HepG2 (cell line): ENCODE measurements at regions not wholly inside any gene's neighbourhood (a gene's known extent, or its start where the extent isn't known, plus 50 kb on each side); places are given as distances from the start of the nearest gene placed in this dataset.

Experiments used
- ATAC-seq: fragments of 200-7000 bp; cut with Tn5 transposase; 3 replicates; pipeline ENCODE4 v1.9.1; 2020; ENCODE audit warnings: mild to moderate bottlenecking, moderate library complexity
- BruUV-seq: library from RNA; stranded (reverse); fragments of 400-500 nt; replicated peaks from 2 replicates; lab custom pipeline; 2021; lab: Mats Ljungman, UMichigan
- CTCF ChIA-PET: fragments of 300-600 bp; formaldehyde crosslinking; extraction: SDS; loops from one replicate; lab custom pipeline; 2021; ENCODE audit warnings: low total read pairs, inconsistent platforms, low intra/inter-chr PET ratio; lab: Yijun Ruan, JAX
- POLR2A ChIA-PET: fragments of 350-600 bp; sonication (Branson Sonifier 250); formaldehyde crosslinking; loops from one replicate; lab custom pipeline; 2020; ENCODE audit warnings: antibody characterized with exemption, inconsistent platforms; lab: Yijun Ruan, JAX
- DNase-seq: peaks from one replicate; pipeline ENCODE4 v3.0.0-alpha.2; 2015; ENCODE audit warnings: low spot score
- FAIRE-seq: peaks from 3 replicates; lab custom pipeline; 2011; peaks lifted over from hg19 to GRCh38; lab: Jason Lieb, UNC
- H2AFZ ChIP-seq: one replicate; pipeline ENCODE4 v1.6.1; 2011; ENCODE audit warnings: low read length, inconsistent platforms
- H3K27ac ChIP-seq: fragments of 300-600 bp; 3 replicates; pipeline ENCODE4 v1.8.0; 2011; ENCODE audit warnings: mixed run types, mild to moderate bottlenecking, mixed read lengths, low read length, inconsistent platforms; ENCODE audit not compliant: insufficient read depth; ENCODE audit errors: extremely low read length
- H3K27me3 ChIP-seq, 2 experiments: fragments of 200-600 bp in 1 of 2; 2 replicates in 1 of 2; 3 replicates in 1 of 2; pipeline versions ENCODE4 v1.6.0 to v1.8.0; 2011; ENCODE audit warnings: low read length in 2 of 2, mild to moderate bottlenecking in 2 of 2, moderate library complexity in 2 of 2, inconsistent platforms in 1 of 2; ENCODE audit not compliant: insufficient read depth in 2 of 2, control insufficient read depth in 1 of 2
- H3K36me3 ChIP-seq, 2 experiments: fragments of 200-600 bp in 1 of 2; replicated peaks in 1 of 2; 2 replicates in 1 of 2; 3 replicates in 1 of 2; pipeline versions ENCODE4 v1.5.1 to v1.8.0; 2011; ENCODE audit warnings: low read length in 2 of 2, inconsistent platforms in 1 of 2; ENCODE audit not compliant: insufficient read depth in 2 of 2, control insufficient read depth in 1 of 2
- H3K4me1 ChIP-seq: 2 replicates; pipeline ENCODE4 v1.5.1; 2012; ENCODE audit warnings: low read length, inconsistent platforms; ENCODE audit not compliant: insufficient read depth
- H3K4me2 ChIP-seq: 2 replicates; pipeline ENCODE4 v1.6.0; 2011; ENCODE audit warnings: low read depth, low read length, inconsistent platforms
- H3K4me3 ChIP-seq, 3 experiments: fragments of 200-600 bp in 1 of 3; sonication (generic), shearing (Covaris generic) in 1 of 3; replicated peaks in 1 of 3; 2 replicates each; pipeline ENCODE4 v1.5.1; 2011 to 2016; ENCODE audit warnings: low read length in 3 of 3, inconsistent platforms in 2 of 3, low read depth in 2 of 3, mild to moderate bottlenecking in 2 of 3, control low read depth in 1 of 3, mixed read lengths in 1 of 3; ENCODE audit not compliant: insufficient read depth in 1 of 3
- H3K79me2 ChIP-seq: one replicate; pipeline ENCODE4 v1.6.1; 2011; ENCODE audit warnings: low read length, inconsistent platforms; ENCODE audit not compliant: insufficient read depth
- H3K9ac ChIP-seq: 2 replicates; pipeline ENCODE4 v1.6.0; 2011; ENCODE audit warnings: mild to moderate bottlenecking, low read depth, low read length, inconsistent platforms; ENCODE audit not compliant: insufficient read depth
- H3K9me3 ChIP-seq: 2 replicates; pipeline ENCODE4 v1.5.1; 2012; ENCODE audit warnings: mild to moderate bottlenecking, low read length
- H4K20me1 ChIP-seq: 2 replicates; pipeline ENCODE4 v1.6.0; 2011; ENCODE audit warnings: inconsistent platforms, mild to moderate bottlenecking, low read length, moderate library complexity; ENCODE audit not compliant: insufficient read depth
- SMC3 ChIP-seq: IDR thresholded peaks from 2 replicates; pipeline ENCODE4 v1.6.1; 2011; ENCODE audit warnings: low read length, improper control_type of control experiment
- STAG1 ChIP-seq: sonication (generic); formaldehyde crosslinking; IDR thresholded peaks from 2 replicates; pipeline ENCODE4 v1.4.0; 2020; ENCODE audit warnings: missing genetic modification reagents
- ZNF326 ChIP-seq: sonication (generic); formaldehyde crosslinking; IDR thresholded peaks from 2 replicates; pipeline ENCODE4 v1.4.0; 2020; ENCODE audit warnings: missing genetic modification reagents, borderline replicate concordance
- ZNF615 ChIP-seq: sonication (generic); formaldehyde crosslinking; IDR thresholded peaks from 2 replicates; pipeline ENCODE4 v1.5.0; 2020; ENCODE audit warnings: mild to moderate bottlenecking, missing genetic modification reagents, borderline replicate concordance
- WGBS: methylation state at CpG from one replicate; pipeline ENCODE4 v1.1.6; 2017; ENCODE audit warnings: low lambda C conversion rate; 5-methylcytosine and 5-hydroxymethylcytosine counted together
- in situ Hi-C: cut with HindIII; loops from 2 replicates; pipeline ENCODE4 v1.10.0; 2017; ENCODE audit warnings: low pct_unique_long_range_greater_than_20kb; ENCODE audit not compliant: extremely low pct_ligation_motif_present
- intact Hi-C: fragments of 100-400 bp; cut with micrococcal nuclease; formaldehyde crosslinking; loops from one replicate; pipeline ENCODE4 v1.10.0; 2022; ENCODE audit not compliant: unreplicated experiment
- TF ChIP-seq, protein P1 (sequence below): sonication (generic); formaldehyde crosslinking; IDR thresholded peaks from 2 replicates; pipeline ENCODE4 v1.5.0; 2020; ENCODE audit warnings: mild to moderate bottlenecking, missing genetic modification reagents, moderate library complexity
- TF ChIP-seq, protein P2 (sequence below): sonication (generic); formaldehyde crosslinking; IDR thresholded peaks from 2 replicates; pipeline ENCODE4 v1.4.0; 2020; ENCODE audit warnings: missing genetic modification reagents, borderline replicate concordance
- TF ChIP-seq, protein P3 (sequence below): IDR thresholded peaks from 2 replicates; pipeline ENCODE4 v1.6.1; 2012; ENCODE audit warnings: low read depth, low read length, improper control_type of control experiment

DNA sequence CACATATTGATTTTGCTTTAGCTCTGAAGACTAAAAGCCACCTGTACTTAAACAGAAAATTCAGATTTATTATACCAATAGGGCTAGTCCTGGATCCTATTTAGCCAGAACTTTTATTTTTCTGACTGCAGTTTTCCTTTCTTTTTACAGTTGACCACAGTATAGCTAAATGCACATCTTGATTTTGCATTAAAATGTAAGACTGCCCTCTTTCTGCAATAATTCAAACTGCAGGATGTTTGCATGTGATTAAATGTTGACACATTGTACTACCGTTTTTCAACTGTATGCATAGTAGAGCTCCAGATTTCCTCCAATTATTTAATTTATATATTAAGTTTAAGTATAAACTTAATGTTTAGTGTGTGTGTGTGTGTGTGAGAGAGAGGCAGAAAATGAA is 1262.9 kb downstream of the SUCLG1 start:
- no peaks in the 10 kb centered on the region for H3K79me2 ChIP-seq
- 0% methylated on average over 1 of the region's 1 CpG for WGBS
- H3K9ac ChIP-seq: no peak overlapping the region
- no peaks in the 10 kb centered on the region for H3K36me3 ChIP-seq
- peak; percentile 58; the same call in 1 of the 3 replicates for ATAC-seq
- no peak overlapping the region for H3K4me2 ChIP-seq
- TF ChIP-seq, protein P1, sequence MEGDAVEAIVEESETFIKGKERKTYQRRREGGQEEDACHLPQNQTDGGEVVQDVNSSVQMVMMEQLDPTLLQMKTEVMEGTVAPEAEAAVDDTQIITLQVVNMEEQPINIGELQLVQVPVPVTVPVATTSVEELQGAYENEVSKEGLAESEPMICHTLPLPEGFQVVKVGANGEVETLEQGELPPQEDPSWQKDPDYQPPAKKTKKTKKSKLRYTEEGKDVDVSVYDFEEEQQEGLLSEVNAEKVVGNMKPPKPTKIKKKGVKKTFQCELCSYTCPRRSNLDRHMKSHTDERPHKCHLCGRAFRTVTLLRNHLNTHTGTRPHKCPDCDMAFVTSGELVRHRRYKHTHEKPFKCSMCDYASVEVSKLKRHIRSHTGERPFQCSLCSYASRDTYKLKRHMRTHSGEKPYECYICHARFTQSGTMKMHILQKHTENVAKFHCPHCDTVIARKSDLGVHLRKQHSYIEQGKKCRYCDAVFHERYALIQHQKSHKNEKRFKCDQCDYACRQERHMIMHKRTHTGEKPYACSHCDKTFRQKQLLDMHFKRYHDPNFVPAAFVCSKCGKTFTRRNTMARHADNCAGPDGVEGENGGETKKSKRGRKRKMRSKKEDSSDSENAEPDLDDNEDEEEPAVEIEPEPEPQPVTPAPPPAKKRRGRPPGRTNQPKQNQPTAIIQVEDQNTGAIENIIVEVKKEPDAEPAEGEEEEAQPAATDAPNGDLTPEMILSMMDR: peak; percentile 58
- TF ChIP-seq SMC3 (peak; percentile 31; the same call in 1 of the 2 replicates), ZNF615 (CRISPR knock-in tag) (no peak), ZNF326 (no peak), STAG1 (CRISPR knock-in tag) (peak; percentile 67)
- TF ChIP-seq, protein P2, sequence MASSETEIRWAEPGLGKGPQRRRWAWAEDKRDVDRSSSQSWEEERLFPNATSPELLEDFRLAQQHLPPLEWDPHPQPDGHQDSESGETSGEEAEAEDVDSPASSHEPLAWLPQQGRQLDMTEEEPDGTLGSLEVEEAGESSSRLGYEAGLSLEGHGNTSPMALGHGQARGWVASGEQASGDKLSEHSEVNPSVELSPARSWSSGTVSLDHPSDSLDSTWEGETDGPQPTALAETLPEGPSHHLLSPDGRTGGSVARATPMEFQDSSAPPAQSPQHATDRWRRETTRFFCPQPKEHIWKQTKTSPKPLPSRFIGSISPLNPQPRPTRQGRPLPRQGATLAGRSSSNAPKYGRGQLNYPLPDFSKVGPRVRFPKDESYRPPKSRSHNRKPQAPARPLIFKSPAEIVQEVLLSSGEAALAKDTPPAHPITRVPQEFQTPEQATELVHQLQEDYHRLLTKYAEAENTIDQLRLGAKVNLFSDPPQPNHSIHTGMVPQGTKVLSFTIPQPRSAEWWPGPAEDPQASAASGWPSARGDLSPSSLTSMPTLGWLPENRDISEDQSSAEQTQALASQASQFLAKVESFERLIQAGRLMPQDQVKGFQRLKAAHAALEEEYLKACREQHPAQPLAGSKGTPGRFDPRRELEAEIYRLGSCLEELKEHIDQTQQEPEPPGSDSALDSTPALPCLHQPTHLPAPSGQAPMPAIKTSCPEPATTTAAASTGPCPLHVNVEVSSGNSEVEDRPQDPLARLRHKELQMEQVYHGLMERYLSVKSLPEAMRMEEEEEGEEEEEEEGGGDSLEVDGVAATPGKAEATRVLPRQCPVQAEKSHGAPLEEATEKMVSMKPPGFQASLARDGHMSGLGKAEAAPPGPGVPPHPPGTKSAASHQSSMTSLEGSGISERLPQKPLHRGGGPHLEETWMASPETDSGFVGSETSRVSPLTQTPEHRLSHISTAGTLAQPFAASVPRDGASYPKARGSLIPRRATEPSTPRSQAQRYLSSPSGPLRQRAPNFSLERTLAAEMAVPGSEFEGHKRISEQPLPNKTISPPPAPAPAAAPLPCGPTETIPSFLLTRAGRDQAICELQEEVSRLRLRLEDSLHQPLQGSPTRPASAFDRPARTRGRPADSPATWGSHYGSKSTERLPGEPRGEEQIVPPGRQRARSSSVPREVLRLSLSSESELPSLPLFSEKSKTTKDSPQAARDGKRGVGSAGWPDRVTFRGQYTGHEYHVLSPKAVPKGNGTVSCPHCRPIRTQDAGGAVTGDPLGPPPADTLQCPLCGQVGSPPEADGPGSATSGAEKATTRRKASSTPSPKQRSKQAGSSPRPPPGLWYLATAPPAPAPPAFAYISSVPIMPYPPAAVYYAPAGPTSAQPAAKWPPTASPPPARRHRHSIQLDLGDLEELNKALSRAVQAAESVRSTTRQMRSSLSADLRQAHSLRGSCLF: no peak
- TF ChIP-seq, protein P3, sequence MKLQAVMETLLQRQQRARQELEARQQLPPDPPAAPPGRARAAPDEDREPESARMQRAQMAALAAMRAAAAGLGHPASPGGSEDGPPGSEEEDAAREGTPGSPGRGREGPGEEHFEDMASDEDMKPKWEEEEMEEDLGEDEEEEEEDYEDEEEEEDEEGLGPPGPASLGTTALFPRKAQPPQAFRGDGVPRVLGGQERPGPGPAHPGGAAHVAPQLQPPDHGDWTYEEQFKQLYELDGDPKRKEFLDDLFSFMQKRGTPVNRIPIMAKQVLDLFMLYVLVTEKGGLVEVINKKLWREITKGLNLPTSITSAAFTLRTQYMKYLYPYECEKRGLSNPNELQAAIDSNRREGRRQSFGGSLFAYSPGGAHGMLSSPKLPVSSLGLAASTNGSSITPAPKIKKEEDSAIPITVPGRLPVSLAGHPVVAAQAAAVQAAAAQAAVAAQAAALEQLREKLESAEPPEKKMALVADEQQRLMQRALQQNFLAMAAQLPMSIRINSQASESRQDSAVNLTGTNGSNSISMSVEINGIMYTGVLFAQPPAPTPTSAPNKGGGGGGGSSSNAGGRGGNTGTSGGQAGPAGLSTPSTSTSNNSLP: peak; percentile 67; the same call in 1 of the 2 replicates
- TF ChIP-seq, all 625 proteins: peak for 4
- Histone ChIP-seq H3K4me1 (no peaks in the 10 kb centered on the region), H3K9me3 (peaks cover 31% of the 10 kb centered on the region), H3K4me3 (no peak overlapping the region), H3K27ac (no peak overlapping the region), H3K27me3 (no peaks in the 10 kb centered on the region), H2AFZ (no peak overlapping the region), H4K20me1 (no peaks in the 10 kb centered on the region)
- no TSS peak for BruUV-seq
- DNase-seq: peak; percentile 12
- CTCF ChIA-PET: no interaction called here
- POLR2A ChIA-PET: no interaction called here
- FAIRE-seq: peak; percentile 42
- intact Hi-C loops: loop anchor here (5.0 kb wide), 3 partner anchors 124 to 854 kb away; no protein-coding TSS in a partner anchor
- in situ Hi-C loops: no loop called here
